ENCODE measurements at regions not wholly inside any gene's neighbourhood (a gene's known extent, or its start where the extent isn't known, plus 50 kb on each side); places are given as distances from the start of the nearest gene placed in this dataset.
"Not testable (repeated sequence)": the region's sequence is repeated elsewhere in the genome, so short reads cannot be mapped to it uniquely, and the experiment has no call there.

DNA sequence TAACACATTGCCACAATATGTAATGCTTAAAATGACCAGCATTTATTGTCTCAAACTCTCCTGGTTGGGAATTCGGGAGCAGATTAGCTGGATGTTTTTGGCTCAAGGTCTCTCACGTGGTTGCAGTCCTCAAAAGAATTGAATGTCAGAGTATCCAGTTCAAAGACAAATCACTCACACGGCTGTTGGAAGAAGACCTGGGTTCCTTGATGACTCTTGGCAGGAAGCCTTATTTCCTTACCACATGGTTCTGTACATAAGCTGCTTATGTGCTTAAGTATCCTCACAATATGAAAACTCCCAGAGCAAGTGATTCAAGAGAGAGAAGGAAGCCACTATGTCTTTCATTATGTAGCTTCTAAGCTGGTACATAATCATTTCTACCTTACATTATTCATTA, 230.3 kb upstream of the PTPRD start:
- DNase-seq: peak; percentile 93

DNA sequence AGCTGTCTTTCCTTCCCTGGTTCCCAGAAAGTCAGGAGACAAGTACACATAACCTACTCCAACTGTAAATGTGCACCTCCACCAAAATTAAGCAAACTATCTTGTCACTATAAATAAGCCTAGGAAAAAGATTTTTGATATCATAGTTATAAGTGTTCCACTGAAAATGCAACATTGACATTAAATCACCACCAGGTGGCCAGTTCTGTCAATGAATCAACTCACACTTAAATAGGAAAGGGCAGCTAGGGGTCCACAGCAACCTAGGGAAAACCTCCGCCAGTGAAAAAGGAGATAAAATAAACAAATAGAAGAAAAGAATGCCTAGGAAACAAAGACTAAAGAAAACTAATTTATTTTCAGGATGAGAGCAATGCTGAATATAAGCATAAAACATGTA, 243.0 kb upstream of the PTPRD start:
- peak; percentile 56 for DNase-seq

DNA sequence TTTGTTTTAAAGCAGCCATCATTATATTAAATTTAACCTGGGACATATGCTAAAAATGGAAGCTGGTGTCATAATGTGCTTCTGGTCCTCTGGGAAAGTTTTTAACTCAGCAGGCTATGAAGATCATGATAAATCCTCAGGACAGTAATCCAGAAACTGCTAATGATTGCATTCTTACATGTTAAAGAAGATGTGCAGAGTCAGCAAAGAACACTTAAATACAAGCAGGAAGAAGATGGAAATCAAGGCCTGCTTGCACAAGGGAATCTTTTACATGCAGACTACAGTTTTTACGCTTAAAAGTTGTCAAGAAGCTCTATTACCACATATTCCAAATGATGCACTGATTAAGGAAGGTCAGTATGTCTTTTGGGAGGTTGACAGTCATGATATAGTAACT, 246.0 kb upstream of the PTPRD start:
- no peak for DNase-seq

DNA sequence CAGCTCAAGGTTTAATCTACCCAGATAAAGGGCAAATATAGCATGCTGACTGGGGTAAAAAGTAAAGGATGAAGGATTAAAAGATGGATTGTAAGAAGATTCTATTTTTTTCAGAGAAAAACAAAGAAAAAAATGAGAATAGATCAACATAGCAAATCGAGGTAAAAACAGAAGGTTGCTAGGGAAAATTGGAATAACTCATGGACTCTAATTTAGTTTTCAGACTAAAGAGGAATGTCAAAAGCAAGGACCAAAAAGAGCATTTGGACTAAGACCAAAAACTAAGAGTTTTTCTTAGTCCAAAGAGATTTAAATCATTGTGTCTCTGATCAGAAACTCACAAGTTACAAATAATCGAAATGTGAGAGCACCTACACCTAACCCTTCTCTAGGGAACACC, 250.7 kb upstream of the PTPRD start:
- DNase-seq: no peak

DNA sequence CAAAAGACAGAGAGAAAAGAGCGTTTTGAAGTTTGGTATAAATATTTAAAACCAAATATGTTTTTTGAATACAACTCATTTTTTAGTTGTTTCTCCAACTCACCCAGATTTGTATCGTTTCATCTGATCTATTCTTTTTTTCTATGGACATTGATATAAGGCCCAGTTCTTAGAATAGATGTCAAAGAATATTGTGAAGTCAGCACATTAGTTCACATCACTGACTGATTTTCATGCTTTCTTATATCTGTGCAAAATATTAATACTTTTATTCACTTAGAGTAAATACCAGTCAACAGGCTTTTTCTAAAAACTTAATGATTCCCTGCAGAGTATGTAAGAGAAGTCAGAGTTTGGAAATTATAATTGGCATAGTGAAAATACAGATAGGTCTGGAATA, 254.4 kb upstream of the PTPRD start:
- no peak for DNase-seq

DNA sequence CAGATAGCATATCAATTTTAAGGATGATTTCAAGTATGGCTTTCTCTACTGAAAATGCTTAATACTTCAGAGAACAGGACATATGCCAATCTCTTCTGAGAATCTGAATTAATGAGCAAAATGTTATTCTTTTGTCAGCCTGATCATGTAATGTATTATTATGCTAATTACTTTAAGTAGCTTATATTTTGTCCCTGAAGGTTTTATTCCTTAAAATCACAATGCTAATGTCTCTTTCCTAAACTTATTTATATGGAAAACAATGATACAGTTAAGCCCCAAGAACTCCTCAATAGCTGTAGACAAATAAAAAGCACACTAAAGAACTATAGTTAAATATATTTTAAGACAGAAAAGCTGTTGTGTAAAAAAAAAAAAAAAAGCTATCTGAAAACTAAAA, 256.9 kb upstream of the PTPRD start:
- DNase-seq: no peak

DNA sequence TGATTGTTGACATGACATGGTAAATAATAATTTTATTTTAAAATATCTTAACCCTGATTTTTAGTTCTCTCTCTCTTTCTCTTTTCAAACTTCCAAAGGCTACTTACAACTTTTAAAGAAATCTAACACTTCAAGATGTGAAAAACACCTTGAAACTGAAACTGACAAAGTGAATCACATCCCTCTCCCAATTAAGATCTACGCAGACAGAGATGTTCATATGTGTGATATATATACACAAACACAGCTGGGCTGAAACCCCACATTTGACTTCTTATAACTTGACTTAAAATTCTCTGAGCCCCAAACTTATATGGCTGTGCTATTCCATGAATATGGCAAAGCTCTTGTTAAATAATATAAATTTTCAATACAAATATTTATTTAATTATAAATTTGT, 261.2 kb upstream of the PTPRD start:
- DNase-seq: no peak

DNA sequence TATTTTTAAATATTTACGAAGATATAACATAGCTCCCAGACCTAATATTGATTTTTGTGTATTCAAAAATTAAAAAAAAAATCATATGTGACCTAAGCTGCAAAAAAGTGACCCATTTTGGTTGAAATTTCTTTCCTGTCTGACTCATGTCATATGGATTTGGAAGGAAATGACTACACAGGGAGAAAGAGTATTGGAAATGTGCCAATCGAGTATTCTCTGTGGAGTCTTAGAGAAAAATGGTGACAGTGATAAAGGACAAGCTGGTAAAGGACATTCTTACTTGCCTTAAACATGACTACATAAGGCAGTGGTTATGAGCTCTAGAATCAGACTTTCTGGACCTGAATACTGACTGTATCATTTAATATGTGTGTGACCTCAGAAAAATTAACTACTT, 262.9 kb upstream of the PTPRD start:
- no peak for DNase-seq

DNA sequence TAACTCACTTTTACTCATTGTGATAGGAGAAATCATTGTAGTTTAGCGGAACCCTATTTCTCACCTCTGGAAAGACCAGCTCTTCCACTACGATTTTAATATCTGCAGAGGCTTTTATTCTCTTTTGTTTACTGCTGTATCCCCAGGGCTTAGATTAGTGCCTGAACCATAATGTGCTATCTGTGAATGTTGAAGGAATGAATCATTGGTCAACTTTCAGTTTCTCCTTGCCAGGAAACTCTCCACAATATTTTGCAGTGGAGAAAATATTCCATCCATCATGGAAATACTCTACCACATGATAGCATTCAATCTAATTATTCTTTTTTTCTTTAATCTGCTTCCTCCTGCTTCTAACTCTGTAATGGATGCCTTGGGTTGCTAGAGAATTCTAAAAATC, 263.5 kb upstream of the PTPRD start:
- DNase-seq: no peak

DNA sequence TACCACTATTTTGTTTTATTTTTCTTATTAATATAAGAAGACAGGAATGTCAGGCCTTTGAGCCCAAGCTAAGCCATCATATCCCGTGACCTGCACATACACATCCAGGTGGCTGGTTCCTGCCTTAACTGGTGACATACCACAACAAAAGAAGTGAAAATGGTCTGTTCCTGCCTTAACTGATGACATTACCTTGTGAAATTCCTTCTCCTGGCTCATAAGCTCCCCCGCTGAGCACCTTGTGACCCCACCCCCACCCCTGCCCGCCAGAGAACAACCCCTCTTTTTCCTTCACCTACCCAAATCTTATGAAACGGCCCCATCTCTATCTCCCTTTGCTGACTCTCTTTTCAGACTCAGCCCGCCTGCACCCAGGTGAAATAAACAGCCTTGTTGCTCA, 277.5 kb upstream of the PTPRD start:
- not testable (repeated sequence) for DNase-seq

DNA sequence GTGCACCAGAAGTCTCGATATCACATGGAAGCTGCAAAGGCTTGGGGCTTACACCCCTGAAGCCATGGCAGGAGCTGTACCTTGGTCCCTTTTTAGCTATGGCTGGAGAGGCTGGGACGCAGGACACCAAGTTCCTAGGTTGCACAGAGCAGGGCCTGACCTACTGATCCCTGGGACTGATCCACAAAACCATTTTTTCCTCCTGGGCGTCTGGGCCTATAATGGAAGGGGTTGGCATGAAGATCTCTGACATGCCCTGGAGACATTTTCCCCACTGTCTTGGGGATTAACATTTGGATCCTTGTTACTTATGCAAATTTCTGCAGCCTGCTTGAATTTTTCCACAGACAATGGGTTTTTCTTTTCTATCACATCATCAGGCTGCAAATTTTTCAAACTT, 286.7 kb upstream of the PTPRD start:
- DNase-seq: no peak

DNA sequence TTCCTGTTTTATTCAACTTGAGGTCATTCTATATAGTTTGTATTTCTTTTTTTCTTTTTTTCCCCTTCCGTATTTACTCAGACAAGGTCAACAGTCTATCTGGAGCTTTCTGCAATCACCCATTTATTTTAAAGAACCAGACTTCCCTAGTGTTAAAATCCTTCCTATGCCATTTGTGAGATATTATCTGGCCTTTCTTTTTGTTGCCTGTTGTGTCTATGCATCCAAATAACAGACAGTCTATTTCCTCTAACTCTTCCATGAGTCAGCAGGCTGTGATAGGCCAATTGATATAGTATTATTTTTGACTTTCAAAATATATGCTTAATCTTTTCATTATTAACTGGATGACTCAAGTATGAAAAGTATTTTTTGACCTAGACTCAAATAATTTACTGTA, 291.2 kb upstream of the PTPRD start:
- no peak for DNase-seq

DNA sequence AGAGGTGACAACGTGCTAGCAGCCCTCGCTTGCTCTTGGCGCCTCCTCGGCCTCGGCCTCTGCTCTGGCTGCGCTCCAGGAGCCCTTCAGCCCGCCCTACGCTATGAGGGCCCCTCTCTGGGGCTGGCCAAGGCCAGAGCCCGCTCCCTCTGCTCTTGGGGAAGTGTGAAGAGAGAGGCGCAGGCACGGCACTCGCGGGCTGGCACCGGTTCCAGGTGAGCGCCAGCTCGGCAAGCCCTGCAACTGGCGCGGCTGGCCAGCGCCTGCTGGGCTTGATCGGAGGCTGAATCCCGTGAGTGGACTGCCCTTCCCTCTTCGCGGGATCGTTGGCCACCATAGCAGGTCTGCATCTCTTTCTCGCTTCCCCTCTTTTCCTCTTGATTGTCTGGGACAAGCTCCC, 298.0 kb upstream of the PTPRD start:
- no peak for DNase-seq

DNA sequence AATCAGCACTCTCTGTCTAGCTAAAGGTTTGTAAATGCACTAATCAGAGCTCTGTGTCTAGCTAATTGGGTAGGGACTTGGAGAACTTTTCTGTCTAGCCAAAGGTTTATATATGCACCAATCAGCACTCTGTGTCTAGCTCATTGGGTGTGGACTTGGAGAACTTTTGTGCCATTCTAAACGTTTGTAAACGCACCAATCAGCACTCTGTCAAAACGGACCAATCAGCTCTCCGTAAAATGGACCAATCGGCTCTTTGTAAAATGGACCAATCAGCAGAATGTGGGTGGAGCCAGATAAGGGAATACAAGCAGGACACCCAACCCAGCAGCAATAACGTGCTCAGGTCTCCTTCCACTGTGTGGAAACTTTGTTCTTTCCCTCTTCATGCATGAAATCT, 298.6 kb upstream of the PTPRD start:
- DNase-seq: no peak

DNA sequence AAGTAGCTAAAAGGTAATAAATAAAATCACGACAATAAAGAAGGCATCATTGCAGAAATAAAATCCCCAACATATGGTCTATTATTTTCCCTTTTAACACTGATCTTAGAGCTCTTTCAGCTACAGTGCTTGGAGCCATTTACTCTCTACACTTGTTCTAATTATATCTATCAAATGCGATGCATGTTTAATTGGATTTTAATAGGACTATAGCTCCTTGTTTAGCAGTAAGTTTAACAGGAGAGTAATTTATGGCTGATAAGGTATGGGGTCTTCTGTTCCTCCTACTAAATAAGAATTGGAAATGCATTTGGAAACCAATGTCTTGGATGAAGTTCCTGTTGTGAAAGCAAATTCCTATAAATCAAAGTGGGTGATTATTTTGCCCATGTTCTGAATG, 304.2 kb upstream of the PTPRD start:
- DNase-seq: peak; percentile 49

DNA sequence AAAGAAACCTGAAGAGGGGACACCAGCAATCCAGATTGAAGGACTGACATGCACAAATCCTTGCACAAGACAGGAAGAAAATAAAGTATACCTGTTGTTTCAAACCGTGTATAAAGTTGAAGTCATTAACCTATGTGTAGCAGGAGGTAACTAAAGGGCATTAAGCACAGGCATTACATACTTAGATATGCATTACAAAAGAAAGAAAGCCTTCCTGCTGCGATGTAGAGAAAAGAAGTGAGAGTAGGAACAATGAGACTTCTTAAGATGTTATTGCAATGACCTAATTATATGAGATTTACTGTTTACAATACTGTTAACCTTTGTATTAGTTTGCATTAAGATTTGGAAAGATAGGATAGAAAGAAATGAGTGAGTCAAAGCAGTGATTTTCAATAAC, 308.9 kb upstream of the PTPRD start:
- no peak for DNase-seq

DNA sequence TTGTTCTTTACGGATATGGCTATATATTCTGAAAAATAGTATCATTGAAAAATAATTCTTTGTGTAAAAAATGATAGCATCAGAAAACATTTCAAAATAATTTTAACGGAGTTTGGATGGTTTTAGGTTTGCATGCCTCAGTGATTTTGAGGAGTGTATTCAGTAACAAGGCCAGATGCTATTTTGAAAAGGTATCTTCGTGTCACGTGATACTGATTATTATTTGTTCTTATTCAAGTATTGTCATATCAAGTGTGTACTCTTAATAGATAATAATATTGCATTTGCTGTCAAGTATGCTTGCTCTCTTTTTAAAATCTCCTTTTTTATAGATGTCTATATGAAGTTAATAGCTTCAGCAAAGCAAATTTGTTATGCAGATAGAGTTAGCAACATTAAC, 313.1 kb upstream of the PTPRD start:
- no peak for DNase-seq

DNA sequence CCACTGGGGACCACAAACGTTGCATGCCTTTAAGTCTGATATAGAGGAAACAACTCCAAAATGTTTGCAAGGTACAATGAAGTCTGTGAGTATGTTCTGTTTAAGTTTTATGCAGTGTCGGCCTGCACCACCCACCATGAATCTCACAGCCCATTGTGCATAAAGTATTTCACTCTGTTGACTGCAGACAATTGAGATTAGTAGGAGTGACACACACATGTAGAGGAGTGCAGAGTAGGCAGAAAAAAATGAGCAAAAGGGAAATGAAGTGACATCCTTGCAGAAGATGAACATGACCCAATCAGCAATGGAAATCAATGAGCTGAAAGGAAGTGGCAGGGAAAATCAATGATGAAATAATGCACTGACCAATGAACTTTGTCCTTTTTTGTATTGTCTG, 315.6 kb upstream of the PTPRD start:
- DNase-seq: no peak

DNA sequence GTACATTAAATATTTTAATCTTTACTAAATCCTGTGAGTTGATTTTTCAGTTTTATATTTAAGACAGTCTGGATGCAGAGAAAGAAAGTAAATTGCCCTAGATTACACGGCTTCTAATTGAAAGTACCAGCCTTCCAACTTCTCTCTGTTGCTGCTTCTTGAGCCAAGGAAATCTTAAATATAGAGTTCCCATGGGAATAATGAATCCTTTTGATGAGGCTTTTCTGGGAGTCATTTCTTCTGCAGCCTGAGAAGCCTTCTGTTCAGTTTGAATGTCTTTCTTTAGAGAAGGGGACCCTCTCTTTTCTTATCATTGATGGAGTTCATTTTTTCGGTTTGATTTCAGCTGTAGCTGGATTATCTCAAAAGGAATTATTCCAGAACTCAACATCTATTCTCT, 317.3 kb upstream of the PTPRD start:
- DNase-seq: peak; percentile 13

DNA sequence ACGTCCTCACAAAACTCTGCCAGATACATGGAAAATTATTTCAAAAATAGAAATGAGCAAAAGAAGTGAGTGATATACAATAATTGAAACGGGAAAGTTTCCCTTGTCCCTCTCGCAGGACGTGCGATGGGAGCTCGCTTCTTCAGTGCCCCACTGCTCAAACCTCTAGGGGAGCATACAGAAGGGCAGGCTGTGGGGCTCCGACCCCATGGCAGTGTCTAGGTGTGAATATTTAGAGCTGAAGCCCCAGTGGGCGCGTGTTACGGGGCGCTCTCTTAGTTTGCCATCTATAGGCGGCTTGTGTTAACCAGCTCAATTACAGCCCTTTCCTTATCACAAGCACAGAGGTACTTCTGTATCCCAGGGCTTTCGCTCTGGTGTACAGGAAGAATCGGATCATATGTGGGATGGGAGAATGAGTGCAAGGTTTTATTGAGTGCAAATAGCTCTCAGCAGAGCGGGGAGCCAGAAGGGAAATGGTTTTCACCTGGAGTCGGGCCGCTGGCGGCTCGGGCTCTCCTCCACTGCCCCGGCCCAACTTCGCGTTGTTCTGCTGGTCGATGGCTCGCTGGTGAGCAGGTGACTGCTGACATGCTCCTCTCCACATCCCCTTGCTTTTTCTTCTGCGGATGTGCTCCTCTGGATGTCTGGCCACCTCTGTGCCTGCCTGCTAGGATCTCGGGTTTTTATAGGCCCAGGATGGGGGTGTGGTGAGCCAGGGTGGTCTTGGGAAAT, 334.0 kb upstream of the PTPRD start:
- DNase-seq: no peak

DNA sequence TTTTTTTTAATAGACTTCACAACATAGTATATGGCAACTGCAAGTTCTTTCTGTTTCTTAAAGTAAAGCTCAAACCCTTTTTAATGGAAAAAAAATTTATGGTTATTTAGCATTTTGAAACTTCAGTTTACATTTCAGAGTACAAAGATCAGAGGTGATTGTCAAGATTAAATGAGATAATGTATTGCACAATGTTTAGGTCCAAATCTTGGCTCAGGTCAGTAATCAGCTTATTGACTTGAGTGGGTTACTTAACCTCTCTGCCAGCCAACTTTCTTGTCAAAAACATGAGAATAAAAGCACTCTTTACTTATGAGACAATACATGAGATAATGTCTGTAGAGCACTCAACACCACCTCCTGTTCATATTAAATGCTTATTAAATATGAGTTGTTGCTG, 345.1 kb upstream of the PTPRD start:
- DNase-seq: no peak

DNA sequence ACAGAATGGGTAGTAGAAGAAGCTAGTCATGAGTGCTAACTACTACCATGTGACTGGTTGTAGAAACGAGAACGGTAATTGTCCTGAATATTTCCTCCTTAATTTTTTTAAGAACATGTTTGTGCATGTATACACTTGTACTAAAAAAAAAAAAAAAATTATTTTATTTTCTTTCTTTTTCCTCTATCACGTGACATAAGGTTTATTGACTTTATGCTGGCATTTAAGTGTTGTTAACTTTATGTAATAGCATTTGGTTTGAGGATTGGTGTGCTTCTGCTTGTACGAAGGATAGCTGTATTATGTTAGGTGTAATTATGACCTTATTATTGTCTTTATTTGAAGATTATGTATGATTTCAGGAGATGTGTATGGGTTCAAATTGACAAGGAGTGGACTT, 349.1 kb upstream of the PTPRD start:
- no peak for DNase-seq

DNA sequence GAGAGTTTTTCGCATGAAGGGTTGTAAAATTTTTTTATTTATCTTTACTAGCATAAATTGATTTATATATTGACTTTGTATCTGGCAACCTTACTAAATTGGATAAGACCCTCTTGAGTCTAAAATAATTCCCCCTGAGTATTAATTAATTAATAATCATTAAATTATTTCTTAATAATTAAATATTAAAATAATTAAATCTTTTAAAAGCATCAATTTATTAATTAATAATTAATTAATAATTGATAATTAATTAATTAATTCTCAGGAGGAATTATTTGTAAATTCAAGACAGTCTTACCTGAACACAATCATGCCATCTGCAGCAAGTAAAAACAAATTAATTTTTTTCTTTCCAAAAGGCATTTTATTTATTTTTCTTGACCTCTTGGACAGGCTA, 370.4 kb upstream of the PTPRD start:
- DNase-seq: no peak

DNA sequence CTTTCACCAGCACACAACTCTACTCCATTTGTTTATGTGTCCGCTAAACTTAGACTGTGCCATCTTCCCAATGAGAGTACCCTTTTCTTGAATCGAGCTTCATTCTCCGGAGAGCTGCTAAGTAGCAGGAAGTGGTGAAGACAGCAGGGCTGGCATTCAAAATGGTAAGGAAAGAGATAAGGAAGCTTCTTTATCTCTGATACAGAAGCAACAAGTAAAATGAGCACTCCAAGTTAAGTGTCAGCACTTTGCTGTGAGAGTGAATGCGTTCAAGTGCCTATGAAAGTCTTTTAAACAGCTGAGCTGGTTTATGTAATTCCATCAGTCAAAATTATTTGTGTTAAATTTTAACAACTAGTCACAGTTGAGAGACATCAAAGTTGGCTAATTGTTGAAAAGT, 386.8 kb upstream of the PTPRD start:
- no peak for DNase-seq

DNA sequence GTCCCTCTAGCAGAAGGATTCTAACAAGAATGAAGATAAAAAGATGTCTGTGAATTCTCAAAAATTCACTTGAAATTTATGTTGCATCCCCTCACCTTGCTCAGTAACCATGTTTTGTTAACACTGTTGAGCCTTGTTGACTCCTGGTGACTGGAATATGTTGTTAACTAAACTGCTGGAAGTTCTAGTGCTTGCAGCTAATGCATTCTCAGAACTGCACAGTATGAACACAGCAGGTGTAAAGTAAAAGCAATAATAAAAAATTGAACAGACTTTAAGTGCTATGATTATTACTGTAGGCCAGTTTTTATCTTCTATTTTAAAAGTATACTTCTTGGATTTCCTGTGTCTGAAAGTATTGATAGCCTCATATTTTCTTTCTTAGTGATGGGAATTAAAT, 388.7 kb upstream of the PTPRD start:
- no peak for DNase-seq

DNA sequence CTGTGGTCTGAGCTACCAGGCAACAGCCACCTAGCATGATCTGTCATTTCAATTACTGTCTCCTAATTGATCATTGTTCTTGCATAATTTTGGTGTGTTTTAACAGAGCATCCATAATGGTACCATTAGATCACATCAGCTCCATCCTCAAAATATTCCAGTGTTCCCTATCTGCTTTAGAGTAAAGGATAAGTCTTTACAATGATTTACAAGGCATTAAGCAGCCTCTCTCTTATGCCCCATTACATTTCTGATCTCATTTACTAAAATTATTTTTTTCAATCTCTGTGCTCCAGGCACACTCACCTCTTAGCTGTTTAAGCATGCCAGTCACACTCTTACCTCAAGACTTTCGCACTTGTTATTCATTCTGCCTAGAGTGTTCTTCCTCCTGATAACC, 389.9 kb upstream of the PTPRD start:
- DNase-seq: no peak
